ENCODE measurements at regions not wholly inside any gene's neighbourhood (a gene's known extent, or its start where the extent isn't known, plus 50 kb on each side); places are given as distances from the start of the nearest gene placed in this dataset.

- TF ChIP-seq POLR2A (IDR thresholded peaks at IDR 0.05) (no peak), CTCF (IDR thresholded peaks at IDR 0.05) (no peak), POLR2AphosphoS5 (IDR thresholded peaks at IDR 0.05) (no peak)
Measured at GRCh38 chr18:60277855-60278480, 94.6 kb downstream of the MC4R start.

All from breast epithelium (tissue), 3 donors.